GM18868 (cell line): ENCODE measurements at regions not wholly inside any gene's neighbourhood (a gene's known extent, or its start where the extent isn't known, plus 50 kb on each side); places are given as distances from the start of the nearest gene placed in this dataset.
"Not testable (repeated sequence)": the region's sequence is repeated elsewhere in the genome, so short reads cannot be mapped to it uniquely, and the experiment has no call there.

ENCODE experiments used
- ATAC-seq: cut with Tn5 transposase; IDR thresholded peaks from one replicate; pipeline ENCODE4 v1.9.1; 2021; ENCODE audit warnings: mild to moderate bottlenecking, moderate library complexity; ENCODE audit not compliant: unreplicated experiment

GRCh38 chr1:242914729-242915128 lies 340.4 kb downstream of the CEP170 start:
- ATAC-seq: not testable (repeated sequence)

- not testable (repeated sequence) for ATAC-seq
These were observed 342.2 kb downstream of the CEP170 start for GRCh38 chr1:242912855-242913254.

GRCh38 chr1:242900558-242900957 lies 354.5 kb downstream of the CEP170 start:
- ATAC-seq: not testable (repeated sequence)

GRCh38 chr1:242890192-242890741 lies 364.8 kb downstream of the CEP170 start:
- ATAC-seq: no peak

GRCh38 chr1:242886137-242886536 lies 361.6 kb upstream of the PLD5 start:
- no peak for ATAC-seq

- ATAC-seq: not testable (repeated sequence)
These were observed 355.5 kb upstream of the PLD5 start for GRCh38 chr1:242880022-242880421.

GRCh38 chr1:242877743-242878142 lies 353.2 kb upstream of the PLD5 start:
- no peak for ATAC-seq

GRCh38 chr1:242877229-242877628 lies 352.7 kb upstream of the PLD5 start:
- no peak for ATAC-seq

GRCh38 chr1:242876030-242876429 lies 351.5 kb upstream of the PLD5 start:
- ATAC-seq: no peak

- no peak for ATAC-seq
These were observed 349.2 kb upstream of the PLD5 start for GRCh38 chr1:242873661-242874060.

- ATAC-seq: no peak
These were observed 348.0 kb upstream of the PLD5 start for GRCh38 chr1:242872521-242872920.

GRCh38 chr1:242871471-242872030 lies 347.1 kb upstream of the PLD5 start:
- ATAC-seq: no peak

GRCh38 chr1:242870966-242871365 lies 346.5 kb upstream of the PLD5 start:
- no peak for ATAC-seq

- no peak for ATAC-seq
These were observed 331.8 kb upstream of the PLD5 start for GRCh38 chr1:242856289-242856688.

- no peak for ATAC-seq
These were observed 330.0 kb upstream of the PLD5 start for GRCh38 chr1:242854466-242854865.

- ATAC-seq: no peak
These were observed 323.0 kb upstream of the PLD5 start for GRCh38 chr1:242847390-242847993.

- ATAC-seq: no peak
These were observed 317.6 kb upstream of the PLD5 start for GRCh38 chr1:242842094-242842493.

- ATAC-seq: no peak
These were observed 314.6 kb upstream of the PLD5 start for GRCh38 chr1:242839101-242839500.

- ATAC-seq: no peak
These were observed 311.9 kb upstream of the PLD5 start for GRCh38 chr1:242836423-242836822.

- ATAC-seq: no peak
These were observed 304.3 kb upstream of the PLD5 start for GRCh38 chr1:242828828-242829227.

GRCh38 chr1:242828199-242828598 lies 303.7 kb upstream of the PLD5 start:
- ATAC-seq: no peak

GRCh38 chr1:242827538-242827937 lies 303.0 kb upstream of the PLD5 start:
- no peak for ATAC-seq
